GM13976 (cell line): ENCODE measurements at regions not wholly inside any gene's neighbourhood (a gene's known extent, or its start where the extent isn't known, plus 50 kb on each side); places are given as distances from the start of the nearest gene placed in this dataset.

Experiments used
- DNase-seq: peaks from one replicate; pipeline ENCODE4 v3.0.0; 2012; ENCODE audit warnings: low spot score
- in situ Hi-C: fragments of 300-500 bp; cut with MboI; formaldehyde crosslinking; loops from one replicate; pipeline ENCODE4 v1.12.0; 2022; ENCODE audit warnings: low sequenced_read_pairs, mixed read lengths, inconsistent platforms; ENCODE audit not compliant: unreplicated experiment
- TF ChIP-seq, protein P1 (sequence below): IDR thresholded peaks from 2 replicates; pipeline ENCODE4 v1.5.1; 2012; ENCODE audit warnings: borderline replicate concordance, mild to moderate bottlenecking; ENCODE audit not compliant: insufficient read depth; ENCODE audit errors: extremely low read depth, missing control alignments, control extremely low read depth

DNA sequence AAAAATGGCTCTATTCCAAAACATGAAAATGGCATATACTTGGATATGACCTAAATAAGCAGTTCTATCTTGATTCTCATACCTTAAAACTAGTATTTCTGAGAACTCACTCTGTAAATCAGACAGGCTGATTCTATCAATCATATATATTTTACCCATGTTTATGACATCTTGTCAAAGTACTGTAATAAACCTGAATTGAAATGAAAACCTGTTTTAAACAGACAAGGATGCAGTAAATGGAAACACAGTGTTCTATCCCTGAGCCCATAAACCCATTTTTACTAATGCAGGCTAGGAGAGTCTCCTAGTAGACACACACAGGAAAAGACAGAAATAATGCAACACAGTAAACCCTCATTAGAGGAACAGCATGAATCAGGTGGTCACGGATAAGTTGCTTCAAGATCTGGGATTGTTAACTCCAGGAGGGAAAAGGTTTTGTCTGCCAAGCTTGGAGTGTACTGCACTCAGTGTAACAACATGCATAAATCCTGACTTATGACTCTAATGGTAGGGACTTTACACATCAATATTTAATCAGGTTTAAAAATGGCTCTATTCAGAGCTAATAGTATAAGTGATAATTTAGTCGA, 93.6 kb upstream of the CPNE8 start:
- DNase-seq = no peak
- TF ChIP-seq, protein P1, sequence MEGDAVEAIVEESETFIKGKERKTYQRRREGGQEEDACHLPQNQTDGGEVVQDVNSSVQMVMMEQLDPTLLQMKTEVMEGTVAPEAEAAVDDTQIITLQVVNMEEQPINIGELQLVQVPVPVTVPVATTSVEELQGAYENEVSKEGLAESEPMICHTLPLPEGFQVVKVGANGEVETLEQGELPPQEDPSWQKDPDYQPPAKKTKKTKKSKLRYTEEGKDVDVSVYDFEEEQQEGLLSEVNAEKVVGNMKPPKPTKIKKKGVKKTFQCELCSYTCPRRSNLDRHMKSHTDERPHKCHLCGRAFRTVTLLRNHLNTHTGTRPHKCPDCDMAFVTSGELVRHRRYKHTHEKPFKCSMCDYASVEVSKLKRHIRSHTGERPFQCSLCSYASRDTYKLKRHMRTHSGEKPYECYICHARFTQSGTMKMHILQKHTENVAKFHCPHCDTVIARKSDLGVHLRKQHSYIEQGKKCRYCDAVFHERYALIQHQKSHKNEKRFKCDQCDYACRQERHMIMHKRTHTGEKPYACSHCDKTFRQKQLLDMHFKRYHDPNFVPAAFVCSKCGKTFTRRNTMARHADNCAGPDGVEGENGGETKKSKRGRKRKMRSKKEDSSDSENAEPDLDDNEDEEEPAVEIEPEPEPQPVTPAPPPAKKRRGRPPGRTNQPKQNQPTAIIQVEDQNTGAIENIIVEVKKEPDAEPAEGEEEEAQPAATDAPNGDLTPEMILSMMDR = no peak
- in situ Hi-C loops = no loop called here

DNA sequence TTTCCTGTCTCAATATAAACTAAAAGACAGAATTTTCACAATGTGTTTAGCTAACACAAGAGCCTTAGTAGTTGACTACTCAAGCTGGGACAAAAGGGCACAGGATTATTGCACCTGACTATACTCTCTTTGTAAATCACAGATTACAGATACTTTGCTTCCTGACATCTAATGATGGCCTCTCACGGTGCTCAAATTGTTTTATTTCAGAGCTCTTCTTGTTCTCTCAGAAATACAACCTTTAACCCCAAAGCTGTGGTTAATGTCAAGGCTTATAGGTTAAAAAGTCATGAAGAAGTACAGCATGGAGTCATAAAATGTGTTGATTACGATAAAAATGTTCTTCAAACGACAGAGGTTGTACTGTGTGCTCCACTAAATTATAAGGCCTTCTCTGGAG, 89.9 kb upstream of the CPNE8 start:
- TF ChIP-seq, protein P1 = no peak
- in situ Hi-C loops = no loop called here
- no peak for DNase-seq

DNA sequence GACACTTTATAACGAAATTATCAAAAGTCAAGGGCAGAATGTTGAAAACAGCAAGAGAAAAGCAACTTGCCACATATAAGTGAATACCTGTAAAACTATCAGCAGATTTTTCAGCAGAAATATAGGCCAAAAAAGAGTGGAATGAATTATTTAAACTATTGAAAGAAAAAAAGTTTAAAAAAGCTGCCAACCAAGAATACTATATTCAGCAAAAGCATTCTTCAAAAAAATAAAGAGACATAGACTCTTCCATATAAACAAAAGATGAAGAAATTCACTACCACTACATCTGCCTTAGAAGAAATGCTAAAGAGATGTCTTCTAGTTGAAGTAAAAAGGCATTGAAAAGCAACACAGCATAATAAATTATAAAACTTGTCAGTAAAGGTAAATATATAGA, 80.6 kb upstream of the CPNE8 start:
- TF ChIP-seq, protein P1 = no peak
- DNase-seq = no peak
- in situ Hi-C loops = no loop called here

DNA sequence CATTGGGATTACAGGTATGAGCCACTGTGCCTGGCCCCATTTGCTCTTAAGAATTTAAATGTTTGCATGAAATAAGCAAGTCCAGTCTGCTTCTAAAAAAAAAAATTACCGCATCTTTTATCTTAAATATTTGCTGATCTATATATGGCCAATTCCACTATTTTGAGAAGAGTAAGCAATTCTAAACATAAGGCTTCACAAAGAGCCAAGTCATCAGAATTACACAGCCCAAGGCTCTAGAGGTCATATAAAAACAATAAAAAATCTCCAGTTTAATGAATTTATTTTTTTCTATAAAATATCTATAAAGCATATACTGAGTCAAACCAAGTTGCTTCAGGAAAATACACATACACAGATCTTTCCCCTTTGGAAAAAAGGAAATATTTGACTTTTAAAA, 79.0 kb upstream of the CPNE8 start:
- TF ChIP-seq, protein P1 = no peak
- DNase-seq = no peak
- in situ Hi-C loops = no loop called here

DNA sequence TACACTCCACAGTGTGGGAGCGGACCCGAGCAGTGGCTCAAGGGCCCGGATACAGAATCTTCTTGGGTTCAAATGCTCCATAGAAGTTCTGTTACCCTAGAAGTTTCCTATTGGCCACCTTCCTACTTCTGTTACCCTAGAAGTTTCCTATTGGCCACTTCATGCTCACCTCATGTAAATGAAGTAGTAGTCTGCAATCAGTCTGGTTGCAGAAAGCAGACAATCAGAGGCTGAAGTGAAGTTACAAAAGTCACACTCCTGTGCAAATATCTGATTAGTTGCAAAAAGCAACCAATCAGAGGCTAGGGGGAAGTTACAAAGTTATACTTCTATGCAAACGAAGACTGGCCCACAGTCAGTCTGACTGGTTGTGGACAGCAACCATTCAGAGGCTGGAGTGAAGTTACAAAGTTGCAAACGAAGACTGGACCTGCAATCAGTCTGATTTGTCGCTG, 77.8 kb upstream of the CPNE8 start:
- in situ Hi-C loops = no loop called here
- TF ChIP-seq, protein P1 = no peak

DNA sequence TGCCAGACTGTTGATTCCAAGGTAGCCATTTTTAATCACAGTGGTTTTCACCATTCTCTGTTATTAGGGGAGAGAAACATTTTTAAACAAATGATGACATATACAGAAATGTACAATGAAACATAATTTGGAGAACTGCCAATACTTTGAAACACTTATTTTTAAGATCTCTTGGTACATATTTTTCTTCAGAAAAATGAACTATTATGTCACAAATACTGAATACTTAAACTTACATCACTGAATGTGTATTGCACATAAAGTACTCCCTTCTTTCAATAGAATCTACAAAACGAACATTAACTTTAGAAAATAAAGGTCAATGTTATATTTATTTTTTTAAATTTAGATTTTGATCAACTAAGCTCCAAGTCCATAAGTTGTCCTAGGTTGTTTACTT, 71.7 kb upstream of the CPNE8 start:
- TF ChIP-seq, protein P1 = no peak
- no peak for DNase-seq
- in situ Hi-C loops = no loop called here

More for the DNA sequence above, 77.8 kb upstream of the CPNE8 start:
- DNase-seq = no peak

DNA sequence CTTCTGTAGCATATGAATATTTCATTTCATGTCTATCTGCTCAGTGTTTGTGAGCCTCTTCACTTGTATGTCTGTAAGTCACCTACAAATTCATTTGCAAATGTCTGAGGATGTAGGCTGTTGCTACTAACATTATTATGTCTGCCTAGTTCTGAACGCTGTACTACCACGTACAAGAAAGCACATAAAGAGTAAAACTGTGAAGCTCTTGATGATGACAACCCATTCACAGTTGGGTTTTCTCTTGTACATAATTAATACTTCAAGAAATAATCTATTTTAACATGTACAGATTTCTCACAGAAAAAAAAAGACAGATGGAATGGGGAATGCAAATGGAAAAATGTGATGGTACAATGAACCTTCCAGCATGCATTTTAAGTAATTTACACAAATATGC, 64.3 kb upstream of the CPNE8 start:
- no peak for DNase-seq
- in situ Hi-C loops = no loop called here
- TF ChIP-seq, protein P1 = no peak
